ENCODE measurements at regions not wholly inside any gene's neighbourhood (a gene's known extent, or its start where the extent isn't known, plus 50 kb on each side); places are given as distances from the start of the nearest gene placed in this dataset.

DNA sequence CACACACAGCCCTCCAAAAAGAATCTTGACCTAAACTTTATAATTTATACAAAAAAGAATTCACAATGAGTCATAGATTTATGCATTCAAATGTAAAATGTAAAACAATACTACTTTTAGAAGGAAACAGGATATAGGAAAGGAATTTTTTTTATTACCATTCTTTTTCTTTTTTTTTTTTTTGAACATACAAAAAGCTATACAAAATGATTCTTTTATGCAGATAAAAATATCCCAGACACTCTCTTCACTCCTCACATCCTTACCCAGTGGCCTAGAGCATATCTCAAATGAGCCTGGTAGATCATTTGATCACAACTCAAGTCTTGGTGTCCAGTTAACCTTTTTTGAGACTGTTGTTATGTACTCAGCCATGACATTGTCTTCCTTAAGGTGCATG is 307.3 kb upstream of the KLF3 start:
- Histone ChIP-seq H3K9ac (no peak overlapping the region), H2AFZ (ENCODE audit: low read depth) (no peak overlapping the region), H3K27me3 (ENCODE audit: insufficient read depth, low read depth) (no peaks in the 10 kb centered on the region), H3K4me1 (ENCODE audit: low read depth, poor library complexity, severe bottlenecking) (no peaks in the 10 kb centered on the region), H3K27ac (no peak overlapping the region), H3K36me3 (ENCODE audit: insufficient read depth) (no peaks in the 10 kb centered on the region), H3K79me2 (ENCODE audit: insufficient read depth, low read depth) (no peaks in the 10 kb centered on the region), H3K4me3 (IDR thresholded peaks at IDR 0.05; ENCODE audit: insufficient read depth, low read depth, low read length) (no peak overlapping the region), H4K20me1 (ENCODE audit: insufficient read depth) (no peaks in the 10 kb centered on the region), H3K4me2 (no peak overlapping the region)
- TF ChIP-seq, protein P1, sequence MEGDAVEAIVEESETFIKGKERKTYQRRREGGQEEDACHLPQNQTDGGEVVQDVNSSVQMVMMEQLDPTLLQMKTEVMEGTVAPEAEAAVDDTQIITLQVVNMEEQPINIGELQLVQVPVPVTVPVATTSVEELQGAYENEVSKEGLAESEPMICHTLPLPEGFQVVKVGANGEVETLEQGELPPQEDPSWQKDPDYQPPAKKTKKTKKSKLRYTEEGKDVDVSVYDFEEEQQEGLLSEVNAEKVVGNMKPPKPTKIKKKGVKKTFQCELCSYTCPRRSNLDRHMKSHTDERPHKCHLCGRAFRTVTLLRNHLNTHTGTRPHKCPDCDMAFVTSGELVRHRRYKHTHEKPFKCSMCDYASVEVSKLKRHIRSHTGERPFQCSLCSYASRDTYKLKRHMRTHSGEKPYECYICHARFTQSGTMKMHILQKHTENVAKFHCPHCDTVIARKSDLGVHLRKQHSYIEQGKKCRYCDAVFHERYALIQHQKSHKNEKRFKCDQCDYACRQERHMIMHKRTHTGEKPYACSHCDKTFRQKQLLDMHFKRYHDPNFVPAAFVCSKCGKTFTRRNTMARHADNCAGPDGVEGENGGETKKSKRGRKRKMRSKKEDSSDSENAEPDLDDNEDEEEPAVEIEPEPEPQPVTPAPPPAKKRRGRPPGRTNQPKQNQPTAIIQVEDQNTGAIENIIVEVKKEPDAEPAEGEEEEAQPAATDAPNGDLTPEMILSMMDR (conservative IDR thresholded peaks at IDR 0.05; ENCODE audit: low read depth, low read length), result no peak

DNA sequence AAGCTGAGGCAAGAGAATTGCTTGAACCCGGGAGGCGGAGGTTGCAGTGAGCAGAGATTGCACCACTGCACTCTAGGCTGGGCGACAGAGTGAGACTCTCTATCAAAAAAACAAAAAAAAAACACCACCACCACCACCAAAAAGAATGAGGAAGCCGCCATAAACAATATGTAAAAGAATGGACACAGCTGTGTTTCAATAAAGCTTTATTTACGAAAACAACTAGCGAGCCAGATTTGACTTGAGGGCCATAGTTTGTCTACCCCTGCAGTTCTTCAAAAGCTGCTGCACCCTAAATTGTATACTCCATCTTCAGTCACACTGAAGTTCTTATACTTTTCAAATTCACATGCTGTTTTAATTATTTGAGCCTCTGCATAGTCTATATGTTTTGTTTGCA is 306.5 kb upstream of the KLF3 start:
- no peak overlapping the region for H2AFZ ChIP-seq (ENCODE audit: low read depth)
- no peaks in the 10 kb centered on the region for H4K20me1 ChIP-seq (ENCODE audit: insufficient read depth)
- no peaks in the 10 kb centered on the region for H3K79me2 ChIP-seq (ENCODE audit: insufficient read depth, low read depth)
- H3K36me3 ChIP-seq (ENCODE audit: insufficient read depth), result no peaks in the 10 kb centered on the region
- no peak overlapping the region for H3K9ac ChIP-seq
- no peak overlapping the region for H3K4me3 ChIP-seq (IDR thresholded peaks at IDR 0.05; ENCODE audit: insufficient read depth, low read depth, low read length)
- H3K27me3 ChIP-seq (ENCODE audit: insufficient read depth, low read depth), result no peaks in the 10 kb centered on the region
- no peak overlapping the region for H3K4me2 ChIP-seq
- H3K27ac ChIP-seq, result no peak overlapping the region
- TF ChIP-seq, protein P1 (conservative IDR thresholded peaks at IDR 0.05; ENCODE audit: low read depth, low read length), result no peak
- H3K4me1 ChIP-seq (ENCODE audit: low read depth, poor library complexity, severe bottlenecking), result no peaks in the 10 kb centered on the region

DNA sequence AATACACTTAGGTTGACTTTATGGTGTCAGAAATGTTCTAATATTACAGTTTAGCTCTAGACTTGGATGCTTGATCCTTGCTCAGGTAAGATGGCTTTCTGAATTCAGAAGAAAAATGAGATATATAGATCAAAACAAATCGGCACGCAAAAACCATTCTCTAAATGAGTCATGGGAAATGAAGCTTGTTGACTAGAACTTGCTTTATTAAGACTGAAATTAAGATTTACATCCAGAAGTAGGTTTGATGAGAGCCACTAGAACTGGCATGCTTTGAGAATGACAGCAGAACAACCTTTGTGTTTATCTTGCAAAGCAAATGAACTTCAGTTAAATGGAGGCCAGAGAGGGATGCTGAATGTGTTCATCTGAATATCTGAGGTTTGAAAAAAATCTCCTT is 304.9 kb upstream of the KLF3 start:
- Histone ChIP-seq H3K9ac (no peak overlapping the region), H3K27me3 (ENCODE audit: insufficient read depth, low read depth) (no peaks in the 10 kb centered on the region), H4K20me1 (ENCODE audit: insufficient read depth) (no peaks in the 10 kb centered on the region), H3K4me2 (no peak overlapping the region), H3K27ac (no peak overlapping the region), H2AFZ (ENCODE audit: low read depth) (no peak overlapping the region), H3K79me2 (ENCODE audit: insufficient read depth, low read depth) (no peaks in the 10 kb centered on the region), H3K4me1 (ENCODE audit: low read depth, poor library complexity, severe bottlenecking) (no peaks in the 10 kb centered on the region), H3K4me3 (IDR thresholded peaks at IDR 0.05; ENCODE audit: insufficient read depth, low read depth, low read length) (no peak overlapping the region), H3K36me3 (ENCODE audit: insufficient read depth) (no peaks in the 10 kb centered on the region)
- TF ChIP-seq, protein P1 (conservative IDR thresholded peaks at IDR 0.05; ENCODE audit: low read depth, low read length), result no peak

DNA sequence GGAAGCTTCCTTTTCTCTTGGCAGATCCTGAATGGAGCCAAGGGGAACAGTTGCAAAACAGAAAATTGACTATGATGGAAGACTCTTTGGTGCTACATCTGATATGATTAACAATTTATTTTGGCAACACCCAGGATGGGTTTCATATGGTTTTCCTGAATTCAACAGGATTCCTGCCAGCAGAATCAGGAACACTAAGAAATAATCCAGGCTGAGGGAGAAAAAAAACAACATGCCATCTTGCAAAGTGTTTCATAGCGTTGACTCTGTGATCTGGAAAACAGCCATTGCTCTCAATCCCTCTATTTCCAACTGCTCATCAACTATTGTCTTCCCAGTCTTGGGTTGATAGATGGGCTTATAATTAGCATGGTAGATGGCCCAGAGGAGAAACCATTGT is 303.8 kb upstream of the KLF3 start:
- H4K20me1 ChIP-seq (ENCODE audit: insufficient read depth), result no peaks in the 10 kb centered on the region
- TF ChIP-seq, protein P1 (conservative IDR thresholded peaks at IDR 0.05; ENCODE audit: low read depth, low read length), result no peak
- H3K36me3 ChIP-seq (ENCODE audit: insufficient read depth), result no peaks in the 10 kb centered on the region
- H3K9ac ChIP-seq, result no peak overlapping the region
- H3K4me1 ChIP-seq (ENCODE audit: low read depth, poor library complexity, severe bottlenecking), result no peaks in the 10 kb centered on the region
- H3K4me2 ChIP-seq, result no peak overlapping the region
- H3K4me3 ChIP-seq (IDR thresholded peaks at IDR 0.05; ENCODE audit: insufficient read depth, low read depth, low read length), result no peak overlapping the region
- no peaks in the 10 kb centered on the region for H3K79me2 ChIP-seq (ENCODE audit: insufficient read depth, low read depth)
- no peaks in the 10 kb centered on the region for H3K27me3 ChIP-seq (ENCODE audit: insufficient read depth, low read depth)
- H2AFZ ChIP-seq (ENCODE audit: low read depth), result no peak overlapping the region
- H3K27ac ChIP-seq, result no peak overlapping the region

All from KMS-11 (cell line).